HG02588 (cell line): ENCODE measurements at regions not wholly inside any gene's neighbourhood (a gene's known extent, or its start where the extent isn't known, plus 50 kb on each side); places are given as distances from the start of the nearest gene placed in this dataset.

Experiments used
- ATAC-seq: cut with Tn5 transposase; IDR thresholded peaks from one replicate; pipeline ENCODE4 v1.9.1; 2021; ENCODE audit warnings: mild to moderate bottlenecking, moderate library complexity; ENCODE audit not compliant: unreplicated experiment

GRCh38 chr18:67381608-67382150 is 134.8 kb downstream of the DSEL start:
- ATAC-seq = no peak

GRCh38 chr18:67380867-67381266 is 135.7 kb downstream of the DSEL start:
- ATAC-seq = no peak

GRCh38 chr18:67379981-67380380 is 136.5 kb downstream of the DSEL start:
- ATAC-seq = no peak

- no peak for ATAC-seq
Measured at GRCh38 chr18:67376372-67376771, 140.1 kb downstream of the DSEL start.

GRCh38 chr18:67373636-67374035 is 142.9 kb downstream of the DSEL start:
- ATAC-seq = no peak

- no peak for ATAC-seq
Measured at GRCh38 chr18:67367540-67367939, 149.0 kb downstream of the DSEL start.

- ATAC-seq = no peak
Measured at GRCh38 chr18:67363694-67364093, 152.8 kb downstream of the DSEL start.

GRCh38 chr18:67362906-67363305 is 153.6 kb downstream of the DSEL start:
- no peak for ATAC-seq

- ATAC-seq = peak; percentile 89
Measured at GRCh38 chr18:67359873-67360838, 156.4 kb downstream of the DSEL start.

GRCh38 chr18:67358947-67359346 is 157.6 kb downstream of the DSEL start:
- no peak for ATAC-seq

- ATAC-seq = no peak
Measured at GRCh38 chr18:67354692-67355091, 161.8 kb downstream of the DSEL start.

- no peak for ATAC-seq
Measured at GRCh38 chr18:67354091-67354490, 162.4 kb downstream of the DSEL start.

- no peak for ATAC-seq
Measured at GRCh38 chr18:67347438-67347837, 169.1 kb downstream of the DSEL start.

GRCh38 chr18:67342159-67342558 is 174.4 kb downstream of the DSEL start:
- no peak for ATAC-seq

- ATAC-seq = no peak
Measured at GRCh38 chr18:67337696-67338095, 178.8 kb downstream of the DSEL start.

GRCh38 chr18:67331857-67332256 is 184.7 kb downstream of the DSEL start:
- no peak for ATAC-seq

GRCh38 chr18:67319109-67319508 is 197.4 kb downstream of the DSEL start:
- no peak for ATAC-seq

GRCh38 chr18:67318651-67319050 is 197.9 kb downstream of the DSEL start:
- ATAC-seq = no peak

- no peak for ATAC-seq
Measured at GRCh38 chr18:67310826-67311225, 205.7 kb downstream of the DSEL start.

GRCh38 chr18:67308819-67309218 is 207.7 kb downstream of the DSEL start:
- ATAC-seq = no peak

GRCh38 chr18:67305466-67305865 is 211.1 kb downstream of the DSEL start:
- ATAC-seq = no peak

- no peak for ATAC-seq
Measured at GRCh38 chr18:67302043-67302442, 214.5 kb downstream of the DSEL start.
